GM13976 (cell line): ENCODE measurements at regions not wholly inside any gene's neighbourhood (a gene's known extent, or its start where the extent isn't known, plus 50 kb on each side); places are given as distances from the start of the nearest gene placed in this dataset.

ENCODE experiments used
- DNase-seq: peaks from one replicate; pipeline ENCODE4 v3.0.0; 2012; ENCODE audit warnings: low spot score
- in situ Hi-C: fragments of 300-500 bp; cut with MboI; formaldehyde crosslinking; loops from one replicate; pipeline ENCODE4 v1.12.0; 2022; ENCODE audit warnings: low sequenced_read_pairs, mixed read lengths, inconsistent platforms; ENCODE audit not compliant: unreplicated experiment
- TF ChIP-seq, protein P1 (sequence below): IDR thresholded peaks from 2 replicates; pipeline ENCODE4 v1.5.1; 2012; ENCODE audit warnings: borderline replicate concordance, mild to moderate bottlenecking; ENCODE audit not compliant: insufficient read depth; ENCODE audit errors: extremely low read depth, missing control alignments, control extremely low read depth

DNA sequence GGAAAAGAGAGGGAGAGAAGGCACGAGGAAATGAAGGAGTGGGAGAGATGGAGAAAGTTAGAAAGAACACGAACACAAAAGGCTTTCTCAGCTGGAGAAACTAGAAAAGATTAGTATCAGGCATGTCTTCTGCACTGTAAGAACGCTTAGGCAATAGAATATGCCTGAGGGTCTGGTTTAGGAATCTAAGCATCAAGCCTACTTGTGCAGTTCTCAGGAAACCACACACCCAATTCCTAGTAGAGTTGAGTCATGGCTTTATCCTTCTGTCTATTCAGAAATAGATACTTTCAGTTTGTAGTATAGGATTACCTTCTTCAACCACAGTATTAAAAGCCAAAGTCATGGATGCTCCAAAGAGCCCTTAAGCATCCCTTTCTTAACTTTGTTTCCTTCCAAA, 969.4 kb downstream of the NTRK3 start:
- in situ Hi-C loops = no loop called here
- TF ChIP-seq, protein P1, sequence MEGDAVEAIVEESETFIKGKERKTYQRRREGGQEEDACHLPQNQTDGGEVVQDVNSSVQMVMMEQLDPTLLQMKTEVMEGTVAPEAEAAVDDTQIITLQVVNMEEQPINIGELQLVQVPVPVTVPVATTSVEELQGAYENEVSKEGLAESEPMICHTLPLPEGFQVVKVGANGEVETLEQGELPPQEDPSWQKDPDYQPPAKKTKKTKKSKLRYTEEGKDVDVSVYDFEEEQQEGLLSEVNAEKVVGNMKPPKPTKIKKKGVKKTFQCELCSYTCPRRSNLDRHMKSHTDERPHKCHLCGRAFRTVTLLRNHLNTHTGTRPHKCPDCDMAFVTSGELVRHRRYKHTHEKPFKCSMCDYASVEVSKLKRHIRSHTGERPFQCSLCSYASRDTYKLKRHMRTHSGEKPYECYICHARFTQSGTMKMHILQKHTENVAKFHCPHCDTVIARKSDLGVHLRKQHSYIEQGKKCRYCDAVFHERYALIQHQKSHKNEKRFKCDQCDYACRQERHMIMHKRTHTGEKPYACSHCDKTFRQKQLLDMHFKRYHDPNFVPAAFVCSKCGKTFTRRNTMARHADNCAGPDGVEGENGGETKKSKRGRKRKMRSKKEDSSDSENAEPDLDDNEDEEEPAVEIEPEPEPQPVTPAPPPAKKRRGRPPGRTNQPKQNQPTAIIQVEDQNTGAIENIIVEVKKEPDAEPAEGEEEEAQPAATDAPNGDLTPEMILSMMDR = no peak
- DNase-seq = no peak

DNA sequence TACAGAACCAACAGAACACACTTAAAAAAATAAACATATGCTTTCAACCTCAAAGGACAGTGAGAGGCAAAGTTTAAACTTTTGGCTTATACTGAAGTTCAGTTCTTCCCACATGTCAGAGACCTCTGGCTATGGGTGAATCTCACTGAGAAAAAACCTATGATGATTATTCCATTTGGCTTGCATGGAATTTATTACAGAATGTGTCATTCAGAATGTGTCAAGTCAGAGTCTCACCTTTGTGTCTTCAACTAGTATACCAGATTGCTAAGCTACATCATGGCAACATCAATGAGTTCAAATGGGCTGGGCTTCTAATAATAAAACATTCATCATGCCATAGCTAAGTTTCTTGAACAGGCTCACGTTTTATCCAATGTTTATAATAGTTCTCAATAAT, 987.0 kb downstream of the NTRK3 start:
- TF ChIP-seq, protein P1 = no peak
- in situ Hi-C loops = no loop called here
- DNase-seq = no peak

- TF ChIP-seq, protein P1 = no peak
- DNase-seq = no peak
- in situ Hi-C loops = no loop called here
Measured at GRCh38 chr15:87268675-87269074, 987.9 kb downstream of the NTRK3 start.

DNA sequence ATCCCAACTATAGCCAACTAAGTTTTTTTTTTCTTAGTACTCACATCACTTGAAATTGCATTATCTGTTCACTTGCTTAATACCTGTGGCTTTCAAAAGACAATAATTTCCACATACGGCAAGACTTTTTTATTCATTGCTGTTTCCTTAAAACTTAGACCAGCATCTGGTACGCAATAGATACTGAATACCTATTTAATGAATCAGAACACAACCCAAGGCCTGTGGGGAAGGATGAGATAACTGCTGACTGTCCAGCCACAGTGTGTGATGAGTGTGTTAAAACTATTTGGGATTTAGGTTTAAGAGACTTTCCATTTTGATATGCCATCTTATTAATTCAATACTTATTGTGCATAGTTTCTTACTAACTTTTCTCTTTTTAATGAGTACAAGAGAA, 988.7 kb downstream of the NTRK3 start:
- no peak for DNase-seq
- in situ Hi-C loops = no loop called here
- TF ChIP-seq, protein P1 = no peak

DNA sequence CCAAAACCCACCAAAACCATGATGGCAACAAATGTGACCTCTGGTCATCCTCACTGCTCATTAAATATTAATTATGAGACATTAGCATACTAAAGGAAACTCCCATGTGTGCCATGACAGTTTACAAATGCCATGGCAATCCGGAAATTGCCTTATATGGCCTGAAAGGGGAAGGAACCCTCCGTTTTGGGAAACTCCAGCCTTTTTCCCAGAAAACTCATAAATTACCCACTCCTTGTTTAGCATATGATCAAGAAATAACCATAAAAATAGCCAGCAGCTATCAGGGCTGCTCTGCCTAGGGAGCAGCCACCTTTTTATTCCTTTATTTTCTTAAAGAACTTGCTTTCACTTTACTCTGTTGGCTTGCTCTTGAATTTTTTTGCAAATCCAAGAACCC, 992.7 kb downstream of the NTRK3 start:
- in situ Hi-C loops = no loop called here
- TF ChIP-seq, protein P1 = no peak
- no peak for DNase-seq

GRCh38 chr15:87263296-87263695, 993.2 kb downstream of the NTRK3 start:
- in situ Hi-C loops = no loop called here
- TF ChIP-seq, protein P1 = no peak
- no peak for DNase-seq

- TF ChIP-seq, protein P1 = no peak
- in situ Hi-C loops = no loop called here
- no peak for DNase-seq
Measured at GRCh38 chr15:87245592-87245991, 1010.9 kb downstream of the NTRK3 start.
